SK-N-MC (cell line): ENCODE measurements at regions not wholly inside any gene's neighbourhood (a gene's known extent, or its start where the extent isn't known, plus 50 kb on each side); places are given as distances from the start of the nearest gene placed in this dataset.

ENCODE experiments used
- DNase-seq: peaks from one replicate; pipeline ENCODE4 v3.0.0-alpha.2; 2011; ENCODE audit warnings: low read depth, low spot score
- H3K27ac ChIP-seq: fragments of 200-600 bp; sonication (generic); 2 replicates; pipeline ENCODE4 v1.5.1; 2016; ENCODE audit warnings: mixed run types
- H3K36me3 ChIP-seq: fragments of 200-600 bp; sonication (generic); 2 replicates; pipeline ENCODE4 v1.6.1; 2017; ENCODE audit warnings: antibody characterized with exemption, low read length, mixed read lengths; ENCODE audit not compliant: insufficient read depth
- H3K4me3 ChIP-seq: fragments of 200-600 bp; sonication (generic); 2 replicates; pipeline ENCODE4 v1.5.1; 2016
- H3K9ac ChIP-seq: fragments of 200-600 bp; sonication (generic); 2 replicates; pipeline ENCODE4 v1.8.0; 2017; ENCODE audit warnings: mixed run types, mixed read lengths; ENCODE audit not compliant: insufficient read length
- H3K9me3 ChIP-seq: fragments of 200-600 bp; sonication (generic); 2 replicates; pipeline ENCODE4 v1.6.1; 2017; ENCODE audit warnings: low read depth, mild to moderate bottlenecking, antibody characterized with exemption, low read length, moderate library complexity, mixed read lengths
- EZH2 ChIP-seq: fragments of 200-600 bp; sonication (generic); IDR thresholded peaks from one replicate; pipeline ENCODE4 v1.6.1; 2017; ENCODE audit warnings: antibody characterized with exemption
- FOXP2 ChIP-seq: optimal IDR thresholded peaks from 2 replicates; pipeline ENCODE3; 2011; ENCODE audit warnings: mild to moderate bottlenecking, moderate library complexity; ENCODE audit not compliant: insufficient read depth; ENCODE audit errors: extremely low read length, control extremely low read depth
- POLR2AphosphoS5 ChIP-seq: IDR thresholded peaks from 2 replicates; pipeline ENCODE4 v1.6.1; 2012; ENCODE audit warnings: mild to moderate bottlenecking, low read depth, low read length, borderline replicate concordance

DNA sequence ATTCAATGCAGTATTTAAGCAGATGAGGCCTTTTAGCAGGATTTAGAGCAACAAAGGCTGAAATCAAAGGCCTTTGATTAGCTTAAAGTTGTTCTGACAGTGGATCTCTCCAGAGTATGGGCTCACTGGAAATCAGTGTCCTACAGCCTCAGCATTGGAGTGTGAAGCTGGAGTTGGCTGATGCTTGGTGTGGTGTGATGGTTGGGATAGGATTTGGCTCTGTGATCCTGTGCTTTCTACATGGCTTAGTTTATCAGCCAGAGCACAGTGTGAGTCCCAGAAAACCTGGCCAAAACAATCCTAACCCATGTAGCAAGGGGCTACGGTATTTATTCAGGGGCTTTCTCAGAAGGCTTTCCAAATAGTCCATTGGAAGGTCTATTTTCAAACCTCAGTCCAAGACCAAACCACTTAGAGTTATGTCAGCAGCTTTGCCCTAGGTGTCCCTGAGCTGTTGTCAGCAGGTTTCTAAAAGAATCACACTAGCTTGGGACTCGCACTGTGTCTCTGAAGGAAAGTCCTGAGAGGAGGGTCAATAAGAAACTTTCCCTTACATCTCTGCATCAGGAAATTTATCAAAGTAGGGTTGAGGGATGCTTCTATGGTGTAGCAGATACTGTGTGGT is 65.4 kb upstream of the ANKRD1 start:
- Histone ChIP-seq H3K9ac (no peak overlapping the region), H3K27ac (no peak overlapping the region), H3K9me3 (no peaks in the 10 kb centered on the region), H3K36me3 (no peaks in the 10 kb centered on the region), H3K4me3 (no peak overlapping the region)
- no peak for DNase-seq
- no peak for TF ChIP-seq EZH2
- no peak for TF ChIP-seq FOXP2
- TF ChIP-seq POLR2AphosphoS5, result no peak

DNA sequence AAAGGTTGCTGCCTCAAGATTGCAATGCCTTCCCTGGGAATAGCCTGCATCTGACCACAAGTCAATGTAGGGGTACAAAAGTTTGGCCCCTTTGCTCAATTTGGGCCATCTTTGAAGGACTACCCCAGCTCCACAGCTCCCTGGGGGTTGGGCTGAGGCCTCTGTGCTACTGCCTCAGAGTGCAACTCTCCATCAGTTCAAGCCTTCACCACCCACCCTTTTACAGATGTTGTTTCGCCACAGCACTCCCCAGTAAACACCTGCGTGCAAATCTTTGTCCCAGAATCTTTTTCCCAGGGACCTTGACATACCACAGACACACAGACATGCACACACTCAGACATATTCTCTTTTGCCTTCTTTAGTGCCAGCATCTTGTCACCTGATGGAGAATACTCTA is 66.0 kb upstream of the ANKRD1 start:
- Histone ChIP-seq H3K9me3 (no peaks in the 10 kb centered on the region), H3K27ac (no peak overlapping the region), H3K4me3 (no peak overlapping the region), H3K9ac (no peak overlapping the region), H3K36me3 (no peaks in the 10 kb centered on the region)
- DNase-seq, result no peak
- TF ChIP-seq POLR2AphosphoS5, result no peak
- TF ChIP-seq EZH2, result no peak
- TF ChIP-seq FOXP2, result no peak

DNA sequence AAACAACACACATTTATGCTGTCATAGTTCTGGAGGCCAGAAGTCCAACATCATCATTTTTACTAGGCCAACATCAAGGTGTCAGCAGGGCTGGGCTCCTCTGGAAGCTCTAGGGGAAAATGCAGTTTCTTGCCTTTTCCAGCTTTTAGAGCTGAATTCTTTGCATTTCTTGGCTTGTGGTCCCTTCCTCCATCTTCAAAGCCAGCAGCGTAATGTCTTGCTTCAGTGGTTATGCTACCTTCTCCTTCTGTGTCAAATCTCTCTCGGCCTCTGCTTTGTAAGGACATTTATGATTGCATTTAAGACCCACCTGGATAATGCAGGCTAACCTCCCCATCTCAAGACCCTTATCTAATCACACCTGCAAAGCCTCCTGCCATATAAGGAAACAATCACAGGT is 66.5 kb upstream of the ANKRD1 start:
- TF ChIP-seq EZH2 (no peak), FOXP2 (no peak), POLR2AphosphoS5 (no peak)
- H3K27ac ChIP-seq, result no peak overlapping the region
- H3K36me3 ChIP-seq, result no peaks in the 10 kb centered on the region
- H3K4me3 ChIP-seq, result no peak overlapping the region
- H3K9me3 ChIP-seq, result no peaks in the 10 kb centered on the region
- DNase-seq, result no peak
- H3K9ac ChIP-seq, result no peak overlapping the region

DNA sequence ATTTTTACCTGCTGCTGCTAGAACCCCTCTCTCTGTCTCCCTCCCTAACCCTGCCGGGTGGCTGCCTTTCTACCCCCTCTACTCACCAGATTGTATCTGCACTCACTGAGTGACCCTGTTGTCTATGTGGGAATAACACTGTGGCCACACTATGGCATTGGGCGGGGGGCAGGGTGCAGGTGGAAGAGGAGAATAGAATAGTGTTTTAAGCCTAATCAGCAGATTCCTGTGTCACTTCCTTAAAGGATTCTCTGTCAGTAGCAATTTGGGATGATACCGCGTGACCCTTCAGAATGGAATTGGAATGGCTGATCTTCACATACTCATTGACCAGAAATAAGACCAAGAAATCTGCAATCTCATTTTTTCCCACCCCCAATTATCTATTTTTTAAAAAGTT is 67.1 kb upstream of the ANKRD1 start:
- no peaks in the 10 kb centered on the region for H3K36me3 ChIP-seq
- no peak for TF ChIP-seq POLR2AphosphoS5
- H3K4me3 ChIP-seq, result no peak overlapping the region
- H3K27ac ChIP-seq, result no peak overlapping the region
- no peak for DNase-seq
- H3K9ac ChIP-seq, result no peak overlapping the region
- no peaks in the 10 kb centered on the region for H3K9me3 ChIP-seq

DNA sequence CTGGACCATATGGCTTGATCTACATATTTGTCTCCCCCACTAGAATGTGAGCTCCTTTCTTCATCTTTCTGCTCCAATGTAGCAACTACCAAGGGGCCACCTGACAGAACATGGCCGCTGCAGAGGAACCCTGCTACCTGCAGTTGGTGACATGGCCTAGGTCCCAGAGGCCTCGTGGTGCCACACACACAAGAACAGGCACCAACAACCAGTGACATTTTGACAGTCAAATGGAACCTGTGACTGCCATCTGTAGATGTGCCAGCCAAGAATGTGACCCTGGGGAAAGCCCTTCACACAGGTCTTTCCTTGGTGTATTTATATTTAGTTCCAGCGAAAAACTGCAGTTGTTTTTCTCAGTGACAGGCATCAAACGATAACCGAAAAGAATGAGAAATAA is 67.9 kb upstream of the ANKRD1 start:
- Histone ChIP-seq H3K9ac (no peak overlapping the region), H3K36me3 (no peaks in the 10 kb centered on the region), H3K27ac (no peak overlapping the region), H3K9me3 (no peaks in the 10 kb centered on the region), H3K4me3 (no peak overlapping the region)
- DNase-seq, result no peak
- TF ChIP-seq FOXP2 (no peak), EZH2 (no peak), POLR2AphosphoS5 (no peak)

DNA sequence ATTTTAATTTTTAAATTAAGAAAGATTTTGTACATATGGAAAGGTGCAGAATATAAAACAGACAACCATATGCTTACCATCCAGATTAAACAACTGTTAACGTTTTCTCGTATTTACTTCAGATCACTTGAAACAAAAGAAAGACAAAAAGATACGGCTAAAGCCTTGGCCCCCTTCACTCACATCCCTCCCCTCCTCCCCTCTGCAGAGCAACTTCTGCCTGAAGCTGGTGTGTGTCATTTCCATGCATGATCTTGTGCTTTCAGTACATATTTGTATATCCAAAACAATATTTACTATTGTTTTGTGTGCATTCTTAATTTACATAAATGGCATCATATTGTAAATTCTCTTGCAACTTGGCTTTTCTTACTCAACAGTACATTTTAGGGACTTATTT is 68.5 kb upstream of the ANKRD1 start:
- no peak overlapping the region for H3K27ac ChIP-seq
- TF ChIP-seq EZH2 (no peak), POLR2AphosphoS5 (no peak)

DNA sequence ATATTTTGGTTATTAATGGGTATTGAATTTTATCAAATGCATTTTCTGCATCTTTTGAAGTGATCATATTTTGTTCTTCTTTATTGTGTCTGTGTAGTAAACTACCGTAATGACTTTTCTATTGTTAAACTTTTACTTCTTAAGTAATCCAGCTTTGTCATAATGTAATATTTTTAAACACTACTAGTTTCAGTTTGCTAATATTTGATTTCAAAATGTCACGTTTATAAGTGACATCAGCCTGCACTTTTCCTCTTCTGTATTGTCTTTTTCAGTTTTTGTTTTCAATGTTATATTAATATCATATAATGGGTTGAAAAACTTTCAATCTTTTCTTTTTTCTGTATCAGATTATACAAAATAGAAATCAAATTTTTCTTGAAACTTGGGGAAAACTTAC is 71.6 kb upstream of the ANKRD1 start:
- H3K27ac ChIP-seq, result no peak overlapping the region
- no peak overlapping the region for H3K9ac ChIP-seq
- no peak for TF ChIP-seq FOXP2
- no peak for TF ChIP-seq EZH2
- no peak for TF ChIP-seq POLR2AphosphoS5
- no peaks in the 10 kb centered on the region for H3K36me3 ChIP-seq
- DNase-seq, result no peak
- H3K4me3 ChIP-seq, result no peak overlapping the region
- H3K9me3 ChIP-seq, result no peaks in the 10 kb centered on the region

More for the DNA sequence above, 68.5 kb upstream of the ANKRD1 start:
- Histone ChIP-seq H3K4me3 (no peak overlapping the region), H3K9ac (no peak overlapping the region), H3K9me3 (no peaks in the 10 kb centered on the region), H3K36me3 (no peaks in the 10 kb centered on the region)
- DNase-seq, result no peak

DNA sequence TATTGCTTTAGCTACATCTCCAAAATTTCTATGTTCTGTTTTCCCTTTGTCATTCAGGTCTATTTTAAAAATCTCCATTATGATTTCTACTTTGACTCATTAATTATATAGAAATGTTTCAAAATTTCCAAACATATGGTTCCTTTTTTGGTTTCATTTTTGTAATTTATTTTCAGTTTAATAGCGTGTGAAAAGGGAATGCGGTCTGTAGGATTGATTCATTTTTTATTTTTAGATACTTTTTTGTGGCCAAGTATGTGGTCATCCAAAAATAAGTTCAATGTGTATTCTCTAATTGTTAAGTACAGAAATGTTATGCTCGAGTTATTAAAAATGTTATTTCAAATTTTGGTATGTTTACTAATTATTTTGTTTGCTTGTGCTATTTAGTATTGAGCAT is 72.5 kb upstream of the ANKRD1 start:
- H3K9ac ChIP-seq, result no peak overlapping the region
- H3K9me3 ChIP-seq, result no peaks in the 10 kb centered on the region

DNA sequence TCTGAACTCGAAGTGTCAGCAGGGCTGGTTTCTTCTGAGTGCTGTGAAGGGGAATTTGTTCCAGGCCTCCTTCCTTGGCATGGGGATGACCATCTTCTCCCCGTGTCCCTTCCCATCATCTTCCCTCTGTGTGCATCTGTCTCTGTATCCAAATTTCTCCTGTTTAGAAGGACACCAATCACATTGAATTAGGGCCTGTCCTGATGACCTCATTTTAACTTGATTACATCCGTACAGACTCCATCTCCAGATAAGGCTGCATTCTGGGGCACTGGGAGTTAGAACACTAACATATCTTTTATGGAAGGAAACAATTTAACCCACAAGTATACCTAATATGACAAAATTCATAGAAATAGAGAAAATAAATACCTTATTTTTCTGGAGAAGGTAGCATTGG is 76.8 kb upstream of the ANKRD1 start:
- H3K36me3 ChIP-seq, result no peaks in the 10 kb centered on the region
- TF ChIP-seq FOXP2 (no peak), EZH2 (no peak), POLR2AphosphoS5 (no peak)
- no peaks in the 10 kb centered on the region for H3K9me3 ChIP-seq
- H3K4me3 ChIP-seq, result no peak overlapping the region
- no peak overlapping the region for H3K9ac ChIP-seq
- no peak for DNase-seq
- no peak overlapping the region for H3K27ac ChIP-seq

More for the DNA sequence above, 72.5 kb upstream of the ANKRD1 start:
- Histone ChIP-seq H3K27ac (no peak overlapping the region), H3K36me3 (no peaks in the 10 kb centered on the region), H3K4me3 (no peak overlapping the region)
- no peak for TF ChIP-seq POLR2AphosphoS5
- TF ChIP-seq FOXP2, result no peak
- no peak for TF ChIP-seq EZH2
- no peak for DNase-seq
